PC-9 (cell line): ENCODE measurements at regions not wholly inside any gene's neighbourhood (a gene's known extent, or its start where the extent isn't known, plus 50 kb on each side); places are given as distances from the start of the nearest gene placed in this dataset.

Source experiments
- BruUV-seq: library from RNA; stranded (reverse); fragments of 400-500 nt; replicated peaks from 2 replicates; lab custom pipeline; 2021; lab: Mats Ljungman, UMichigan
- CTCF ChIA-PET: fragments of 300-600 bp; sonication (Branson Sonifier 250); formaldehyde crosslinking; loops from one replicate; lab custom pipeline; 2022; ENCODE audit warnings: antibody characterized with exemption; lab: Charles Lee
- POLR2A ChIA-PET: fragments of 300-600 bp; sonication (Branson Sonifier 250); formaldehyde crosslinking; loops from one replicate; lab custom pipeline; 2022; ENCODE audit warnings: antibody characterized with exemption; ENCODE audit not compliant: unreplicated experiment; lab: Charles Lee
- DNase-seq, 2 experiments: peaks; one replicate each; pipeline versions ENCODE4 v3.0.0 to v3.0.0-alpha.2; 2015 to 2022; ENCODE audit warnings: mixed read lengths in 1 of 2
- H2AFZ ChIP-seq: fragments of 200-600 bp; sonication (generic); 2 replicates; pipeline ENCODE4 v1.8.1; 2017; ENCODE audit warnings: antibody characterized with exemption
- H3F3A ChIP-seq: fragments of 200-600 bp; sonication (generic); 2 replicates; pipeline ENCODE4 v1.8.1; 2017; ENCODE audit warnings: antibody characterized with exemption, mild to moderate bottlenecking, low read depth; ENCODE audit not compliant: insufficient read depth
- H3K27ac ChIP-seq: fragments of 200-600 bp; sonication (generic); 2 replicates; pipeline ENCODE4 v1.6.1; 2016; ENCODE audit warnings: mixed run types
- H3K27me3 ChIP-seq: fragments of 200-600 bp; sonication (generic); 2 replicates; pipeline ENCODE4 v1.6.1; 2016; ENCODE audit warnings: low read depth, mixed run types; ENCODE audit not compliant: insufficient read depth
- H3K36me3 ChIP-seq: fragments of 200-600 bp; sonication (generic); 2 replicates; pipeline ENCODE4 v1.6.1; 2016; ENCODE audit warnings: low read depth, mixed run types
- H3K4me1 ChIP-seq: fragments of 200-600 bp; sonication (generic); replicated peaks from 2 replicates; pipeline ENCODE4 v1.6.1; 2016; ENCODE audit warnings: mixed run types; ENCODE audit not compliant: insufficient read depth
- H3K4me2 ChIP-seq: fragments of 200-600 bp; sonication (generic); 2 replicates; pipeline ENCODE4 v1.6.1; 2017; ENCODE audit warnings: mixed run types
- H3K4me3 ChIP-seq: fragments of 200-600 bp; sonication (generic); 2 replicates; pipeline ENCODE4 v1.6.1; 2016; ENCODE audit warnings: mixed run types
- H3K79me2 ChIP-seq: fragments of 200-600 bp; sonication (generic); 2 replicates; pipeline ENCODE4 v1.6.1; 2017; ENCODE audit warnings: low read depth, mixed run types
- H3K9me2 ChIP-seq: fragments of 200-600 bp; sonication (generic); 2 replicates; pipeline ENCODE4 v1.8.1; 2017; ENCODE audit warnings: mild to moderate bottlenecking; ENCODE audit not compliant: insufficient read depth
- H3K9me3 ChIP-seq: fragments of 200-600 bp; sonication (generic); 2 replicates; pipeline ENCODE4 v1.8.1; 2016; ENCODE audit warnings: low read depth; ENCODE audit not compliant: insufficient read depth
- H4K20me1 ChIP-seq: fragments of 200-600 bp; sonication (generic); 2 replicates; pipeline ENCODE4 v1.8.1; 2017; ENCODE audit not compliant: insufficient read depth
- EZH2 ChIP-seq: fragments of 200-600 bp; sonication (generic); IDR thresholded peaks from 2 replicates; pipeline ENCODE4 v1.8.0; 2017; ENCODE audit warnings: antibody characterized with exemption, low read depth
- intact Hi-C: fragments of 100-400 bp; cut with micrococcal nuclease; formaldehyde crosslinking; loops from one replicate; pipeline ENCODE4 v1.10.0; 2022; ENCODE audit not compliant: unreplicated experiment
- TF ChIP-seq, protein P1 (sequence below): fragments of 200-600 bp; sonication (generic); conservative IDR thresholded peaks from 2 replicates; pipeline ENCODE4 v1.6.1; 2017; ENCODE audit warnings: mixed run types, antibody characterized with exemption, mild to moderate bottlenecking, moderate library complexity

DNA sequence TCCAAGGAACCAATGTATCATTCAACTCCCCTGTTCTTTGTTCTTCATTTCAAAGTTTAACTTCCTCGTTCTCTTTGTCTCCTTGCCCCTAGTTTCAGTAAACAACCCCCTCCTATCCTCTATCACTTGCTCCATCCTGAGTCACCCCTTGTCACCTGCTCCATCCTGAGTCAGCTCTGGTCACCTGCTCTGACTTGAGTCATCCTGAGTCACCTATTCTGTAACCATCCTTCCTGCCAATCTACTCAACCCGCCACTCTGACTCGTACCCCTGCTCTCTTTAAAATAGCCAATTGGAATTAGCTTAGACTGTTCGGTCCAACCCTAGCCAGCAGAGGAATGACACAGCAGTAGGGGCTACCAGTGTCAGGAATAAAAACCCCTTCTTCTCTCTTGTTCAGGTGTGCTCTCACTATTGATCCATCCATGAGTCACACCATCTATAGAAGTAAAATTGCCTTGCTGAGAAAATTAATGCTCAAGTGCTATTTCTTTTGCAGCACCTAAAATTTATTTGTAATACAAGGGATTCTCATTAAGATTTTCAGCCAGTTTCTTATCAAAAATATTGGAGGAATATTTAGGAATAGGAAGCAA lies 326.8 kb downstream of the AKAIN1 start:
- Histone ChIP-seq H3K9me2 (no peaks in the 10 kb centered on the region), H4K20me1 (no peaks in the 10 kb centered on the region), H3F3A (no peaks in the 10 kb centered on the region), H3K27ac (no peak overlapping the region), H3K36me3 (no peaks in the 10 kb centered on the region), H2AFZ (no peak overlapping the region), H3K27me3 (no peaks in the 10 kb centered on the region), H3K9me3 (no peaks in the 10 kb centered on the region; the same call in 1 of the 2 replicates), H3K79me2 (no peaks in the 10 kb centered on the region), H3K4me3 (no peak overlapping the region), H3K4me2 (no peak overlapping the region), H3K4me1 (no peaks in the 10 kb centered on the region)
- intact Hi-C loops: no loop called here
- no TSS peak for BruUV-seq
- no peak for DNase-seq
- ChIA-PET POLR2A (no interaction called here), CTCF (no interaction called here)
- TF ChIP-seq, protein P1, sequence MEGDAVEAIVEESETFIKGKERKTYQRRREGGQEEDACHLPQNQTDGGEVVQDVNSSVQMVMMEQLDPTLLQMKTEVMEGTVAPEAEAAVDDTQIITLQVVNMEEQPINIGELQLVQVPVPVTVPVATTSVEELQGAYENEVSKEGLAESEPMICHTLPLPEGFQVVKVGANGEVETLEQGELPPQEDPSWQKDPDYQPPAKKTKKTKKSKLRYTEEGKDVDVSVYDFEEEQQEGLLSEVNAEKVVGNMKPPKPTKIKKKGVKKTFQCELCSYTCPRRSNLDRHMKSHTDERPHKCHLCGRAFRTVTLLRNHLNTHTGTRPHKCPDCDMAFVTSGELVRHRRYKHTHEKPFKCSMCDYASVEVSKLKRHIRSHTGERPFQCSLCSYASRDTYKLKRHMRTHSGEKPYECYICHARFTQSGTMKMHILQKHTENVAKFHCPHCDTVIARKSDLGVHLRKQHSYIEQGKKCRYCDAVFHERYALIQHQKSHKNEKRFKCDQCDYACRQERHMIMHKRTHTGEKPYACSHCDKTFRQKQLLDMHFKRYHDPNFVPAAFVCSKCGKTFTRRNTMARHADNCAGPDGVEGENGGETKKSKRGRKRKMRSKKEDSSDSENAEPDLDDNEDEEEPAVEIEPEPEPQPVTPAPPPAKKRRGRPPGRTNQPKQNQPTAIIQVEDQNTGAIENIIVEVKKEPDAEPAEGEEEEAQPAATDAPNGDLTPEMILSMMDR: no peak
- no peak for TF ChIP-seq EZH2

DNA sequence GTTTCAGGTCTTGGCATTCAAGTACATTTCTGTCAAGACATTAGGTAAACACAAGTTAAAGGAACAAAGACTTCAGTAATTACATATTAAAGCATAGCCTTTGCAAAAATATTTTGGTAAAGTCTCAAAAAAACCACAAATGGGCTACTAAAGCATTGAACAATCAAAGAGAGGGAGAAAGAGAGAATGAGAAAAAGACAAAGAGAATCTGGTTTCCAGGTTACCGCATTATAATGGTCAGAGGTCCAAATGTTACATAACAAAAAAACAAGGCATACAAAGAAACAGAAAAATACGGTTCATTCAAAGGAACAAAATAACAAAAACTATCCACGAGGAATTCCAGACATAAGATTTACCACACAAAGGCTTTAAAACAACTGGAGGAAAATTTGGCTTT lies 327.9 kb downstream of the AKAIN1 start:
- Histone ChIP-seq H3F3A (no peaks in the 10 kb centered on the region), H2AFZ (no peak overlapping the region), H3K27ac (no peak overlapping the region), H3K4me2 (no peak overlapping the region), H3K9me2 (no peaks in the 10 kb centered on the region), H3K4me3 (no peak overlapping the region), H3K27me3 (no peaks in the 10 kb centered on the region), H3K79me2 (no peaks in the 10 kb centered on the region), H3K36me3 (no peaks in the 10 kb centered on the region), H3K9me3 (no peaks in the 10 kb centered on the region; the same call in 1 of the 2 replicates), H3K4me1 (no peaks in the 10 kb centered on the region), H4K20me1 (no peaks in the 10 kb centered on the region)
- ChIA-PET POLR2A (no interaction called here), CTCF (no interaction called here)
- BruUV-seq: no TSS peak
- DNase-seq: no peak
- intact Hi-C loops: no loop called here
- TF ChIP-seq, protein P1: no peak
- no peak for TF ChIP-seq EZH2

DNA sequence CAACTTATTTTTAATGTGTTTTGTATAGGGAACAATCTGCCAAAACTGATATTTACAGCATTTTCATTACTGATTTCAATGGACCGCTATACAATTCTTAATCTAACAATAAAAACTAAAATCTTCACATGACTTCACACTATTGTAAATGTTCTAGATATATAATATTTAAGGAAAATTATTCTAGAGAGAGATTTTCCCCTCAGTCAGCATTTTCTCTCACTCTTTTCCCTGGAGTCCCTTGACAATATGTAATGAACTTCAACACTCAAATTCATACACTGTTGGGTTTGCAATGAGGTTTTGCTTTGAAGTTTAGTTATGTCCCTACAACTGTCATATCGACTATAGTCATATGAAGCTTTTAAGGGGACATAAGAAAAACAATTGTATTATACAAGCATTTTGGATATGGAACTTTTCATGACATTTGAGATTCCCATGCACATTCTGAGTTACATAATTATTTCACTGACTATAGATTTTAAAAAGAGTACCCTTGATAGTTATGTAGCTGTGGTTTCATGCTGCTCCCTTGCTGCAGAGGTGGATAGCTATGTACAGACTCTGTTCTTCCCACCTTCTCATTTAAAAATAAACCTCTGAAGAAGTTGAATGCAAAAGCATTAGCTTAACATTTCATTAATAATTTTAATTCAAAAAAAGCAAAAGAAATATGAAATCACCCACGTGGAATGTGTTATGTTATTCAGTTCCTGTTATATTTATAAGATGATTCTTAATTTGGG lies 338.5 kb downstream of the AKAIN1 start:
- no peak overlapping the region for H3K27ac ChIP-seq
- no peak overlapping the region for H3K4me3 ChIP-seq
- no peak for TF ChIP-seq EZH2
- TF ChIP-seq, protein P1: no peak
- ChIA-PET CTCF (no interaction called here), POLR2A (no interaction called here)
- BruUV-seq: no TSS peak
- no peak overlapping the region for H3K4me2 ChIP-seq
- H4K20me1 ChIP-seq: no peaks in the 10 kb centered on the region
- no peaks in the 10 kb centered on the region for H3K27me3 ChIP-seq
- H3K4me1 ChIP-seq: no peaks in the 10 kb centered on the region
- H3K79me2 ChIP-seq: no peaks in the 10 kb centered on the region
- H3K36me3 ChIP-seq: no peaks in the 10 kb centered on the region
- no peaks in the 10 kb centered on the region for H3F3A ChIP-seq
- no peak for DNase-seq
- no peaks in the 10 kb centered on the region for H3K9me2 ChIP-seq
- H3K9me3 ChIP-seq: no peaks in the 10 kb centered on the region; the same call in 1 of the 2 replicates
- intact Hi-C loops: no loop called here
- no peak overlapping the region for H2AFZ ChIP-seq
